ENCODE measurements at regions not wholly inside any gene's neighbourhood (a gene's known extent, or its start where the extent isn't known, plus 50 kb on each side); places are given as distances from the start of the nearest gene placed in this dataset.

DNA sequence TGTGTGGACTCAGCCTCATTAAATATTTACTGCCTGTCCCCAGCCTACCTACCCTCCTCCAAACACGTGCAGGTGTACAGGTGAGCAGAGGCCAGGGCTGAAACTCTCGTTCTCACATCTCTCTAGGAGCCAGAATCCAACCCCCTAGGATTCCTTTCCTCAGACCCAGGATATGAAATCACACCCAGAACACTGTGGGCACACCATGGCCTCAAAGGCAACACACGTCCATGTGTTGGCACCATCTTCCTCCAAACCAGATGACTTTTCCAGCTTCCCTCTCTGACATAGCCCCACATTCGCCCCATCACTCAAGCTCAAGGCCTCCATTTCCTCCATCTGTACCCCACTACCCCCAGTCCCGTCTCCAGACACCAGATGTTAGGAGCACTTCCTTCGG is 51.8 kb upstream of the DUSP5 start:
- no peaks in the 10 kb centered on the region for H3F3A ChIP-seq (ENCODE audit: low read depth)
- H2AFZ ChIP-seq (replicated peaks): no peak overlapping the region
- TF ChIP-seq CTCF (IDR thresholded peaks at IDR 0.05): no peak
- no peak for TF ChIP-seq EZH2 (IDR thresholded peaks at IDR 0.05)
- no peak for TF ChIP-seq EZH2phosphoT487 (IDR thresholded peaks at IDR 0.05)
- H3K27me3 ChIP-seq: no peaks in the 10 kb centered on the region
- H3K4me1 Mint-ChIP-seq: peaks cover 14% of the 10 kb centered on the region
- H3K9me3 ChIP-seq (ENCODE audit: low read depth): no peaks in the 10 kb centered on the region
- H3K4me3 ChIP-seq: no peak overlapping the region
- no peaks in the 10 kb centered on the region for H4K20me1 ChIP-seq (ENCODE audit: low read depth)
- H3K27ac Mint-ChIP-seq: peak overlapping the region; percentile 48
- no peak for DNase-seq (ENCODE audit: low spot score)
- peaks cover 5% of the 10 kb centered on the region for H3K27me3 Mint-ChIP-seq (ENCODE audit: insufficient read depth, low read depth)
- peaks cover 12% of the 10 kb centered on the region for H3K4me1 ChIP-seq
- no peak overlapping the region for H3K27ac ChIP-seq
- no peak overlapping the region for H3K4me2 ChIP-seq
- no peak overlapping the region for H3K9ac ChIP-seq
- no peaks in the 10 kb centered on the region for H3K9me3 Mint-ChIP-seq
- H3K4me3 Mint-ChIP-seq: no peak overlapping the region
- H3K36me3 ChIP-seq: no peaks in the 10 kb centered on the region
- H3K79me2 ChIP-seq (ENCODE audit: low read depth): no peaks in the 10 kb centered on the region
- no peaks in the 10 kb centered on the region for H3K36me3 Mint-ChIP-seq

GRCh38 chr10:110446277-110446676 is 51.4 kb upstream of the DUSP5 start:
- Histone ChIP-seq H2AFZ (replicated peaks) (no peak overlapping the region), H3K9ac (no peak overlapping the region), H4K20me1 (ENCODE audit: low read depth) (no peaks in the 10 kb centered on the region), H3K36me3 (no peaks in the 10 kb centered on the region), H3K27me3 (no peaks in the 10 kb centered on the region), H3K4me2 (no peak overlapping the region), H3K4me1 (peaks cover 12% of the 10 kb centered on the region), H3K79me2 (ENCODE audit: low read depth) (no peaks in the 10 kb centered on the region), H3F3A (ENCODE audit: low read depth) (no peaks in the 10 kb centered on the region), H3K27ac (no peak overlapping the region), H3K9me3 (ENCODE audit: low read depth) (no peaks in the 10 kb centered on the region), H3K4me3 (no peak overlapping the region)
- Mint-ChIP-seq H3K27ac (peak overlapping the region; percentile 48), H3K27me3 (ENCODE audit: insufficient read depth, low read depth) (peaks cover 5% of the 10 kb centered on the region), H3K4me3 (no peak overlapping the region), H3K9me3 (no peaks in the 10 kb centered on the region), H3K4me1 (peaks cover 14% of the 10 kb centered on the region), H3K36me3 (no peaks in the 10 kb centered on the region)
- no peak for TF ChIP-seq CTCF (IDR thresholded peaks at IDR 0.05)
- TF ChIP-seq EZH2phosphoT487 (IDR thresholded peaks at IDR 0.05): no peak
- no peak for TF ChIP-seq EZH2 (IDR thresholded peaks at IDR 0.05)
- no peak for DNase-seq (ENCODE audit: low spot score)

- no peak overlapping the region for H3K4me2 ChIP-seq
- no peak overlapping the region for H3K4me3 ChIP-seq
- TF ChIP-seq EZH2 (IDR thresholded peaks at IDR 0.05): no peak
- no peak for TF ChIP-seq EZH2phosphoT487 (IDR thresholded peaks at IDR 0.05)
- no peak for TF ChIP-seq CTCF (IDR thresholded peaks at IDR 0.05)
- no peaks in the 10 kb centered on the region for H3K9me3 ChIP-seq (ENCODE audit: low read depth)
- peaks cover 5% of the 10 kb centered on the region for H3K27me3 Mint-ChIP-seq (ENCODE audit: insufficient read depth, low read depth)
- no peaks in the 10 kb centered on the region for H3K36me3 ChIP-seq
- H3F3A ChIP-seq (ENCODE audit: low read depth): no peaks in the 10 kb centered on the region
- no peak overlapping the region for H3K27ac ChIP-seq
- H4K20me1 ChIP-seq (ENCODE audit: low read depth): no peaks in the 10 kb centered on the region
- H3K9ac ChIP-seq: no peak overlapping the region
- peaks cover 12% of the 10 kb centered on the region for H3K4me1 ChIP-seq
- H3K9me3 Mint-ChIP-seq: no peaks in the 10 kb centered on the region
- no peak overlapping the region for H3K27ac Mint-ChIP-seq
- H2AFZ ChIP-seq (replicated peaks): no peak overlapping the region
- H3K4me3 Mint-ChIP-seq: peak overlapping the region; percentile 8
- H3K27me3 ChIP-seq: no peaks in the 10 kb centered on the region
- no peak for DNase-seq (ENCODE audit: low spot score)
- H3K4me1 Mint-ChIP-seq: peaks cover 9% of the 10 kb centered on the region
- H3K79me2 ChIP-seq (ENCODE audit: low read depth): no peaks in the 10 kb centered on the region
- no peaks in the 10 kb centered on the region for H3K36me3 Mint-ChIP-seq
Observed at GRCh38 chr10:110446954-110447608, 50.6 kb upstream of the DUSP5 start.
